HepG2 (cell line): ENCODE measurements at regions not wholly inside any gene's neighbourhood (a gene's known extent, or its start where the extent isn't known, plus 50 kb on each side); places are given as distances from the start of the nearest gene placed in this dataset.

Source experiments
- ATAC-seq: fragments of 200-7000 bp; cut with Tn5 transposase; 3 replicates; pipeline ENCODE4 v1.9.1; 2020; ENCODE audit warnings: mild to moderate bottlenecking, moderate library complexity
- BruUV-seq: library from RNA; stranded (reverse); fragments of 400-500 nt; replicated peaks from 2 replicates; lab custom pipeline; 2021; lab: Mats Ljungman, UMichigan
- CTCF ChIA-PET: fragments of 300-600 bp; formaldehyde crosslinking; extraction: SDS; loops from one replicate; lab custom pipeline; 2021; ENCODE audit warnings: low total read pairs, inconsistent platforms, low intra/inter-chr PET ratio; lab: Yijun Ruan, JAX
- POLR2A ChIA-PET: fragments of 350-600 bp; sonication (Branson Sonifier 250); formaldehyde crosslinking; loops from one replicate; lab custom pipeline; 2020; ENCODE audit warnings: antibody characterized with exemption, inconsistent platforms; lab: Yijun Ruan, JAX
- DNase-seq: peaks from one replicate; pipeline ENCODE4 v3.0.0-alpha.2; 2015; ENCODE audit warnings: low spot score
- FAIRE-seq: peaks from 3 replicates; lab custom pipeline; 2011; peaks lifted over from hg19 to GRCh38; lab: Jason Lieb, UNC
- H2AFZ ChIP-seq: one replicate; pipeline ENCODE4 v1.6.1; 2011; ENCODE audit warnings: low read length, inconsistent platforms
- H3K27ac ChIP-seq: fragments of 300-600 bp; 3 replicates; pipeline ENCODE4 v1.8.0; 2011; ENCODE audit warnings: mixed run types, mild to moderate bottlenecking, mixed read lengths, low read length, inconsistent platforms; ENCODE audit not compliant: insufficient read depth; ENCODE audit errors: extremely low read length
- H3K27me3 ChIP-seq, 2 experiments: fragments of 200-600 bp in 1 of 2; 2 replicates in 1 of 2; 3 replicates in 1 of 2; pipeline versions ENCODE4 v1.6.0 to v1.8.0; 2011; ENCODE audit warnings: low read length in 2 of 2, mild to moderate bottlenecking in 2 of 2, moderate library complexity in 2 of 2, inconsistent platforms in 1 of 2; ENCODE audit not compliant: insufficient read depth in 2 of 2, control insufficient read depth in 1 of 2
- H3K36me3 ChIP-seq, 2 experiments: fragments of 200-600 bp in 1 of 2; replicated peaks in 1 of 2; 2 replicates in 1 of 2; 3 replicates in 1 of 2; pipeline versions ENCODE4 v1.5.1 to v1.8.0; 2011; ENCODE audit warnings: low read length in 2 of 2, inconsistent platforms in 1 of 2; ENCODE audit not compliant: insufficient read depth in 2 of 2, control insufficient read depth in 1 of 2
- H3K4me1 ChIP-seq: 2 replicates; pipeline ENCODE4 v1.5.1; 2012; ENCODE audit warnings: low read length, inconsistent platforms; ENCODE audit not compliant: insufficient read depth
- H3K4me2 ChIP-seq: 2 replicates; pipeline ENCODE4 v1.6.0; 2011; ENCODE audit warnings: low read depth, low read length, inconsistent platforms
- H3K4me3 ChIP-seq, 3 experiments: fragments of 200-600 bp in 1 of 3; sonication (generic), shearing (Covaris generic) in 1 of 3; replicated peaks in 1 of 3; 2 replicates each; pipeline ENCODE4 v1.5.1; 2011 to 2016; ENCODE audit warnings: low read length in 3 of 3, inconsistent platforms in 2 of 3, low read depth in 2 of 3, mild to moderate bottlenecking in 2 of 3, control low read depth in 1 of 3, mixed read lengths in 1 of 3; ENCODE audit not compliant: insufficient read depth in 1 of 3
- H3K79me2 ChIP-seq: one replicate; pipeline ENCODE4 v1.6.1; 2011; ENCODE audit warnings: low read length, inconsistent platforms; ENCODE audit not compliant: insufficient read depth
- H3K9ac ChIP-seq: 2 replicates; pipeline ENCODE4 v1.6.0; 2011; ENCODE audit warnings: mild to moderate bottlenecking, low read depth, low read length, inconsistent platforms; ENCODE audit not compliant: insufficient read depth
- H3K9me3 ChIP-seq: 2 replicates; pipeline ENCODE4 v1.5.1; 2012; ENCODE audit warnings: mild to moderate bottlenecking, low read length
- H4K20me1 ChIP-seq: 2 replicates; pipeline ENCODE4 v1.6.0; 2011; ENCODE audit warnings: inconsistent platforms, mild to moderate bottlenecking, low read length, moderate library complexity; ENCODE audit not compliant: insufficient read depth
- ELK4 ChIP-seq: sonication (generic); formaldehyde crosslinking; IDR thresholded peaks from 2 replicates; pipeline ENCODE4 v1.9.0; 2021; ENCODE audit warnings: missing genetic modification reagents, borderline replicate concordance
- FOSL2 ChIP-seq: sonication (generic); formaldehyde crosslinking; IDR thresholded peaks from 2 replicates; pipeline ENCODE4 v1.4.0; 2020; ENCODE audit warnings: missing genetic modification reagents
- KAT2B ChIP-seq: fragments of 150-350 bp; IDR thresholded peaks from 2 replicates; pipeline ENCODE4 v1.6.1; 2014; ENCODE audit warnings: low read depth, low read length, borderline replicate concordance
- ZBTB2 ChIP-seq: sonication (generic); formaldehyde crosslinking; IDR thresholded peaks from 2 replicates; pipeline ENCODE4 v1.8.0; 2022; ENCODE audit warnings: low read depth, missing genetic modification reagents
- ZNF337 ChIP-seq: sonication (generic); formaldehyde crosslinking; IDR thresholded peaks from 2 replicates; pipeline ENCODE4 v1.5.1; 2020; ENCODE audit warnings: missing genetic modification reagents, low read depth, mild to moderate bottlenecking, borderline replicate concordance
- ZNF567 ChIP-seq: sonication (generic); formaldehyde crosslinking; IDR thresholded peaks from 2 replicates; pipeline ENCODE4 v1.8.1; 2023; ENCODE audit warnings: mild to moderate bottlenecking, missing genetic modification reagents, borderline replicate concordance
- ZNF577 ChIP-seq: sonication (generic); formaldehyde crosslinking; IDR thresholded peaks from 2 replicates; pipeline ENCODE4 v1.4.0; 2020; ENCODE audit warnings: mild to moderate bottlenecking, low read depth, missing genetic modification reagents, borderline replicate concordance
- WGBS: methylation state at CpG from one replicate; pipeline ENCODE4 v1.1.6; 2017; ENCODE audit warnings: low lambda C conversion rate; 5-methylcytosine and 5-hydroxymethylcytosine counted together
- in situ Hi-C: cut with HindIII; loops from 2 replicates; pipeline ENCODE4 v1.10.0; 2017; ENCODE audit warnings: low pct_unique_long_range_greater_than_20kb; ENCODE audit not compliant: extremely low pct_ligation_motif_present
- intact Hi-C: fragments of 100-400 bp; cut with micrococcal nuclease; formaldehyde crosslinking; loops from one replicate; pipeline ENCODE4 v1.10.0; 2022; ENCODE audit not compliant: unreplicated experiment
- TF ChIP-seq, protein P1 (sequence below): fragments of 450-650 bp; IDR thresholded peaks from 2 replicates; pipeline ENCODE4 v1.6.1; 2016

- no peak for TF ChIP-seq ELK4 (CRISPR knock-in tag)
- no peak for TF ChIP-seq ZNF567
- TF ChIP-seq KAT2B, result no peak
Observed at GRCh38 chr1:38656726-38657125, 202.8 kb downstream of the RRAGC start (continued).

DNA sequence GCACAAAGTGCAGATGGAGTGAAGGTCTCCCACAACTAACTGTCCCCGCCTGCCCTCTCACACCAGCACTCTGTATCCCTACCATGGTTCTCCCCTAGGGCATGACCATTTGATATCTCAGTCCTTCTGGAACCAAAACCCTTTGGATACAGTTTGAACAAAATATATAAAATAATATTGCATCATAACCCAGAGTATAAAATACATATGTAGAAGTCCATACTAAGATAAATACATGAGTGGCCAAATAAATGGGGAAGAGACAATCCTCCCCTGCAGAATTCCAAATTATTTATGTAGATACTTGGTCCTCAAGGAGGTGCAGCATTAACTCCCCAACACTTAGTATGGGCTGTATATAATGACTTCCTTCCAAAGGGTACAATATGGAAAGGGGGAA is 207.4 kb downstream of the RRAGC start:
- ChIA-PET POLR2A (no interaction called here), CTCF (no interaction called here)
- no peak overlapping the region for H2AFZ ChIP-seq
- no peaks in the 10 kb centered on the region for H3K36me3 ChIP-seq
- BruUV-seq, result no TSS peak
- no peak overlapping the region for H3K4me2 ChIP-seq
- no peaks in the 10 kb centered on the region for H3K9me3 ChIP-seq
- no peak overlapping the region for H3K27ac ChIP-seq
- no peak overlapping the region for H3K4me3 ChIP-seq
- peaks cover 2 to 25% of the 10 kb centered on the region in 2 experiments; a peak in 3 of 5 replicates for H3K27me3 ChIP-seq
- no peak for DNase-seq
- H4K20me1 ChIP-seq, result no peaks in the 10 kb centered on the region
- no peak for TF ChIP-seq ZBTB2 (CRISPR knock-in tag)
- no peaks in the 10 kb centered on the region for H3K4me1 ChIP-seq
- whole genome bisulfite sequencing, result 0% methylated on average over 1 of the region's 1 CpG
- no peak for FAIRE-seq
- H3K9ac ChIP-seq, result no peak overlapping the region
- intact Hi-C loops (no loop called here), in situ Hi-C loops (no loop called here)
- ATAC-seq, result no peak
- H3K79me2 ChIP-seq, result no peaks in the 10 kb centered on the region

DNA sequence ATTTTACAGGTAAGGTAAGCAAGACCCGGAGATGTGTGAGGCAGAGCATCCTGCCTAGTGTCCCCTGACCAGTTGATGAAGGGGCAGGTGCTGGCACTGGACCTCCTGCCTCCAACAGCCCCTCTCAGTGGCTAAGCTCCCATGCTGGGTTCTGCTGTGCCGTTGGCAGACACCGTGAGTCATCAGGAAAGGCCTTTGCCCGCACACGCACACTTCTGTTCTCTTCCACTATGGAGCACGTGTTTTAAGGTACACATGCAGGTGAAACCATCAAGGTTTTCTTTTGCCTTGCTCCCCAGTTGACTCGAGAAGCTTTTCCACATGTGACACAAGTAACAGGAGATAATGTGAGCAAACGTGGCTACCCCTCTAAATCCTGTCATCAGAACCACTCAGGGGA is 207.9 kb downstream of the RRAGC start:
- in situ Hi-C loops (no loop called here), intact Hi-C loops (no loop called here)
- ChIA-PET POLR2A (no interaction called here), CTCF (no interaction called here)
- 14% methylated on average over 7 of the region's 8 CpGs for WGBS
- H4K20me1 ChIP-seq, result no peaks in the 10 kb centered on the region
- no peaks in the 10 kb centered on the region for H3K36me3 ChIP-seq
- H3K9me3 ChIP-seq, result no peaks in the 10 kb centered on the region
- no peak overlapping the region for H3K4me2 ChIP-seq
- TF ChIP-seq ZNF577 (CRISPR knock-in tag) (no peak), FOSL2 (CRISPR knock-in tag) (peak; percentile 12; the same call in 1 of the 2 replicates), ZNF337 (CRISPR knock-in tag) (no peak)
- TF ChIP-seq, protein P1, sequence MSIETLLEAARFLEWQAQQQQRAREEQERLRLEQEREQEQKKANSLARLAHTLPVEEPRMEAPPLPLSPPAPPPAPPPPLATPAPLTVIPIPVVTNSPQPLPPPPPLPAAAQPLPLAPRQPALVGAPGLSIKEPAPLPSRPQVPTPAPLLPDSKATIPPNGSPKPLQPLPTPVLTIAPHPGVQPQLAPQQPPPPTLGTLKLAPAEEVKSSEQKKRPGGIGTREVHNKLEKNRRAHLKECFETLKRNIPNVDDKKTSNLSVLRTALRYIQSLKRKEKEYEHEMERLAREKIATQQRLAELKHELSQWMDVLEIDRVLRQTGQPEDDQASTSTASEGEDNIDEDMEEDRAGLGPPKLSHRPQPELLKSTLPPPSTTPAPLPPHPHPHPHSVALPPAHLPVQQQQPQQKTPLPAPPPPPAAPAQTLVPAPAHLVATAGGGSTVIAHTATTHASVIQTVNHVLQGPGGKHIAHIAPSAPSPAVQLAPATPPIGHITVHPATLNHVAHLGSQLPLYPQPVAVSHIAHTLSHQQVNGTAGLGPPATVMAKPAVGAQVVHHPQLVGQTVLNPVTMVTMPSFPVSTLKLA, result peak; percentile 78
- no peak overlapping the region for H3K9ac ChIP-seq
- BruUV-seq, result no TSS peak
- no peak overlapping the region for H3K4me3 ChIP-seq
- H2AFZ ChIP-seq, result no peak overlapping the region
- H3K79me2 ChIP-seq, result no peaks in the 10 kb centered on the region
- no peak overlapping the region for H3K27ac ChIP-seq
- H3K27me3 ChIP-seq, result peaks cover 0 to 21% of the 10 kb centered on the region in 2 experiments; a peak in 2 of 5 replicates
- DNase-seq (no peak), FAIRE-seq (no peak), ATAC-seq (no peak)
- H3K4me1 ChIP-seq, result no peaks in the 10 kb centered on the region
